Stimulated activated CD8-positive, alpha-beta memory T cell treated with anti-CD3 and anti-CD28 coated beads, Interleukin-12 subunit alpha, Interleukin-12 subunit beta, amount 100 ng/mL, for 4 hours (primary cell): ENCODE measurements at regions not wholly inside any gene's neighbourhood (a gene's known extent, or its start where the extent isn't known, plus 50 kb on each side); places are given as distances from the start of the nearest gene placed in this dataset.

ENCODE experiments used
- DNase-seq: peaks from one replicate; pipeline ENCODE4 v3.0.0-alpha.2; 2020; ENCODE audit warnings: low read depth

- DNase-seq = no peak
These were observed 178.6 kb downstream of the GATA3 start for GRCh38 chr10:8233049-8233448.

DNA sequence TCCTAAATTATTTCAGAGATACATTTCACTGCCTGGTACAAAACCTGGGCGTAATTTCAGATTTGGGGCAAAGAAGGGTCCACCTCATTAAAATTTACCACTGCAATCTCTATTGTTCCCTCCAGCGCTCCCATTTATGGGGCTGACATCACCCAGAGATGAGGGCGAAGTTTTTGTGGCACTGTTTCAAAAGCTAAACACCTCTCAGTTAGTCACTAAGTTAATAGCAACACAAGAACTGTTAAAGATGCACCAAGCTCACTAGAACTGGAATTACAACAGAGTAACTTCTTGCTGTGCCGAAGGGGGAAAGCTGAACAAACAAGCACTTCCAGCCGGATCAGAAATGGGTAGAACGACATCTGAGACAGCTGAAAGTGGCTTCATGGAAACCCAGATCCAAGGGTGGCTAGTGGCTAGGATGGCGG, 179.4 kb downstream of the GATA3 start:
- DNase-seq = no peak

DNA sequence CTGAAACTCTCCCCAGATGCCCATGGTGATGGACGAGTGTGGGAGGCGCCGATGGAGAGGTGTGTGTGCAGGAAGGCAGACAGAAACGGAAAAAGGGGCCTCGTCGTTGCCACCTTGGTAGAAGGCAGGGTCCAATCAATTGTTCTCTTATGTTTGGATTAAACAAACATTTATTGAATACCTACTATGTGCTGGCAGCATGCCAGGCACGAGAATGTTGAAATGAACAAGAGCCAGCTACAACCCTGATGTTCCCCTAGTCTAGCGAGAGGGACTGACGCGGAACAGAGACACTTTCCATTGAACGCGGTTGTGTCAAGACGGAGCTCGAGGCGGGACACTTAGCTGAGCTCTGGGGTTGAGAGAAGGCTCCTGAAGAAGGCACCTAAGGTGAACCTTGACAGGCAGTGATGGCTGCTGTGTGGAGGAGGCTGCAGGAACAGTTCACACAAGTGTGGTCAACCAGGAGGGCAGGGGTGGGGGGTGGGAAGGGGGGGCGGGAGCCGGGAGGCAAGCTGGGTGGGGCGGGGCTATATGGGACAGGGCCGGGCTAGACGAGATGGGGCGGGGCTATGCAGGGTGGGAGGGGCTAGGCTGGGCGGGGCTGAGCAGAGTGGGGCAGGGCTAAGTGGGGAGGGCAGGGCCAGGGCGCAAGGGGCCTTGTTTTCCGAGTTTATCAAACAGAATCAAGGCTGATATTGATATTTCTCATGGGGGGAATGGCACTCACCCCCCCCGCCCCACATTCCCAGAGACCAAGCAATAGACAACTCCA, 181.0 kb downstream of the GATA3 start:
- DNase-seq = no peak

- no peak for DNase-seq
These were observed 184.5 kb downstream of the GATA3 start for GRCh38 chr10:8238986-8239385.

- DNase-seq = no peak
These were observed 186.4 kb downstream of the GATA3 start for GRCh38 chr10:8240861-8241260.

DNA sequence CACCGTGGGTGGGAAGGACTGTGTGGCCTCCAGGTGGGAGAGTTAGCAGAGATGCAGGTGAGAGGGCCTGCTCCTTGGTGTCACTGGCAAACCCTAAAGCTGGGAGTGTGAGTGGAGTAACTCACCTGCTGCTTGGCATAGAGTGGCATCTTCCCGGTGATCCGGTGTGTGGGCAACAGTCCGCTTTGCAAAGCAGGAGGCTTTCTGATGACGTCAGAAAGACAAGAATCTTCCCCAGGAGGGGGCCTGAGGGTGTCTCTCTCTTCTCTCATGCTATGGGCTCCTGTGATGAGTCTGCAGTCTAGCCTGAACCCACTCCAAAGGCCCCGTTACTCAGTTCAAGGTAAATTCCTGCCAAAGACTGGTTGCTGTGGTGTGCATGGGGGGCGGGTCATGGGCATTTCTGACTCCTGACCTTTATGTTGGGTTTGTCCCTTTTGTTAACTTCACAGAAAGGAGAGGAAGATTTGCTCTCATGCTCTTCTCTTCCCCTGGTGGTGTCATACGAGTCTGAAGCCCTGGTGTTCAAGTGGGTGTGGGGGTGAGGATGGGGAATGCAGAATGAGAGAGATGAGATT, 187.9 kb downstream of the GATA3 start:
- DNase-seq = no peak

DNA sequence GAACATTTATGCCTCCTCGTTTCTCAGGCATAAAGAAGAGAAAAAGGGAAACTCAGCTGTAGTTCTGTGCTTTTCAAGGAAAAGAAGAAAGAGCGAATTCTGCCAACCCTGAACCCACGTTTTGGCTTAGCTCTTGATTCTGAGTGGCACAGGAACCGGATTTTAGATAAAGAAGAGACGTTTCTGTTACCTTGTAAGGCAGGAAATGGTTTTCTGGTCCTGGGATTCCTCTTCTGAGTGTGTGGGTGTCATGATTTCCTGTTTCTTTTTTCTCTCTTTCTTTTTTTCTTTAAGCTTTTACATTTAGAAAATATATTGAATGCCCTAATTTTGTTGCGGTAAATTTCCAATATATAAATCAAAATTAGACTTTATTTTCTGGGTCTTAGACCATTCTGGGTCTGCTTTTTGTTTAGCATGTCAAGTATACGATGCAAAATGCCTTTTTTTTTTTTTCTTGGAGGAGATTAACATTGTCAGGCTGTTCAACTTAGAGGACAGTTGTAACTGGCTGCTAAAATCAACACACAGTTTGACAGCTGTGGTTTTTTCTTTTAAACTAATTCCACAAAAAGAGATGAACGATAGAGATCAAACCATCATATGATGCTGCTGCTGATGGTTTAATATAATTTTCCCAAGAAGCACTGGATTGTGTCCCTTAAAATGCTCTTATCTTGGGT, 190.8 kb downstream of the GATA3 start:
- DNase-seq = no peak

DNA sequence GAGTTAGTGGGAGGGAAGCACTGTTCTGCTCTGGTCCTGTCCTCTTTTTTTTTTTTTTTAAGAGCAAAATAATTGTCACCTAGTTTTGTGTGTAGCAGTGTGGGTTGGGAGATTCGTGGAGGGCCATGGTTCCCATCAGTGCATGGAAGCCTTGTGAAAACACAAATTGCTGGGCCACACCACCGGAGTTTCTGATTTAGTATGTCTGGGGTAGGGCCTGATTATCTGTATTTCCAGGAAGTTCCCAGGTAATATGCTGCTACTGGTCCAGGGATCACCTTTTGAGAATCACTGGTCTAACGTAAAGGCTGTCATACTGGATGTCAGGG, 191.3 kb downstream of the GATA3 start:
- DNase-seq = no peak

DNA sequence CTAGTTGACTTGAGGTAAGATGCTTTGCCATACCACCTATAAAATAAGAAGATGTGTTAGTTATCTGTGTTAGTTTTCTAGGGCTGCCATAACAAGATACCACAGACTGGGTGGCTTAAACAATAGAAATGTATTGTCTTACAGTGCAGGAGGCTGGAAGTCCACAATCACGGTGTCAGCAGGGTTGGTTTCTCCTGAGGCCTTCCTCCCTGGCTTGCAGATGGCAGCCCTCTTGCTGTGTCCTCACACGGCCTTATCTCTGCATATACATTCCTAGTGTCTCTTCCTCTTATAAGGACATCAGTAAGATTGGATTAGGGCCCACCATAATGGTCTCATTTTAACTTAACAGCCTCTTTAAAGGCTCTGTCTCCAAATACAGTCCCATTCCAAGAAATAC, 192.1 kb downstream of the GATA3 start:
- DNase-seq = no peak

DNA sequence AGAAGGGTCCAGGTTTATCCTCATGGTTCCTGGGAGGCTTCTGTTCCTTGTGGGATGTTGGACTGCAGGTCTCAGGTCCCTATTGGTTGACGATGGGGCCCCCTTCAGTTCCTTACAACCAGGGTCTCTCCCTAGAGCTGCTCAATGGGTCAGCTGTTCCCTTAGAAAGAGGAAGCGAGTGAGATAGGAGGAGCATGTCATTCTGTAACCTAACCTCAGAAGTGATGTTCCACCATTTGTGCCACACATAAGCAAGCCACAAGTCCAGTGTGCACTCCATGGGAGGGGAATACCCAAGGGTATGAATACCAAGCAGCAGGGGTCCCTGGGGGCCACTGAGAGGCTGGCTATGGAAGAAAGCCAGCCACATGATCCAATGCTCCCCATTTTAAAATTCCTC, 192.7 kb downstream of the GATA3 start:
- no peak for DNase-seq

DNA sequence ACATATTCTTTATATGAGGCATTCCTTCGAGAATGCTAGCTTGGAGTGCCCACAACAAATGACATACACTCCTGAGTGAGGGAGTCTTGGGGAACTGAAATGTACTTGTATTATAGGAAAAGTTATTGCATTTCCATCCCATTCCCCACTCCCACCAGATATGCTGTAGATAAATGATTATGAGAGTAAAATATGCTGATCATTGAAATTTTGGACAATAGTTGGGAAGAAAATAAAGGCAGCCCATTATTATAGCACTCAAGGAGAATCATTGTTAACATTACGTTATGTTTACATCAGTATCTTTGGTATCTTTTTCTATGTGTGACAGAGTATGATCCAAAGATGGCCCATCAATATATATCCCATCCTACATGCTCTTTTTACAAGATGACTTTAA, 194.4 kb downstream of the GATA3 start:
- DNase-seq = no peak

- DNase-seq = no peak
These were observed 199.9 kb downstream of the GATA3 start for GRCh38 chr10:8254350-8254749.

- no peak for DNase-seq
These were observed 200.8 kb downstream of the GATA3 start for GRCh38 chr10:8255301-8255700.

DNA sequence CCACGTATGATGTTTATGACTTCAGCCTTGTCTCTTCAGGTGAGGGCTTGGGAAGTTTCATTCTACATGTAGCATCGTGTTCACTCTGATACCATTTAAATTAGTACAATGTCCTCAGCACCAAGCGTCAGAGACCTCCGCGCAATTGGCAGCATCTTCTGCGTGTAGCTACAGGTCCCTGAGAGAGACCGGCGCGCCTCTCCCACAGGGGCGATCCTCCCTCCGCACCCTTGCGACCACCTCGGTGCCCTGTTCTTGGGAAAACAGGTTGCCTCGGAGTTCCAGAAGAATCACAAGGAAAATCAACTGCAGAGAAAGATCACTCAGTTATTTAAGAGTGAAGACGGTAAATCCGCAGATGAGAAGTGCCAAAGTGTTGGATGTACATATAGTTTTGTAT, 206.2 kb downstream of the GATA3 start:
- DNase-seq = no peak

GRCh38 chr10:8262317-8262716, 207.8 kb downstream of the GATA3 start:
- no peak for DNase-seq

- DNase-seq = no peak
These were observed 215.5 kb downstream of the GATA3 start for GRCh38 chr10:8269976-8270375.

DNA sequence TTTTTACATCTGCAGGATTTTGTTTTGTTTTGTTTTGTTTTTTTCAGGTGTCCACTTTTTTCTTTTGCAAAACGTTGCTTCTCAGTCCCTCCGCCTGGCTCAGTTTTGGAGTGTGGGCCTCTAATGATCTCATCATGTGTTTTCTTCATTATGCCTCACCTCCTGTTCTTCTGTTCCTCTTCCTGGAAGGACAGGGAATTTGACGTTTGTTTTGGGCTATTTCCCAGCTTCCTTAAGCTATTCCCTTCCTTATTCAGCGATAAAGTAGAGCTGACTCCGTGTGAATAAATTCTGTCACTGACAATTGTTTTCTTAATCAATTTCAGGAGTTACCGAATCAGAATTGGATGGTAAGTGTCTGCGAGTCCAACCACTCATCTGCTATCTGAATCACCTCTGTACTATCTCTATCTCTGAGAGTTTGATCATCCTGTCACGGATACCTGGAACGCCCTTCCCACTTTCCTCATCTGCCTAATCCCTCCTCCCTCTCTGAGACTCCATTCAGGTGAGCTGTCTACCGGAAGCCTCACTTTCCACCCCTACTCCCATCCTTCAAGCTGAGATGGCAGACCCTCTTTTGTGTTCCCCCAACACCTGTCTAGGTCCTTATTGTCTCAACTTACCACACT, 218.4 kb downstream of the GATA3 start:
- no peak for DNase-seq

DNA sequence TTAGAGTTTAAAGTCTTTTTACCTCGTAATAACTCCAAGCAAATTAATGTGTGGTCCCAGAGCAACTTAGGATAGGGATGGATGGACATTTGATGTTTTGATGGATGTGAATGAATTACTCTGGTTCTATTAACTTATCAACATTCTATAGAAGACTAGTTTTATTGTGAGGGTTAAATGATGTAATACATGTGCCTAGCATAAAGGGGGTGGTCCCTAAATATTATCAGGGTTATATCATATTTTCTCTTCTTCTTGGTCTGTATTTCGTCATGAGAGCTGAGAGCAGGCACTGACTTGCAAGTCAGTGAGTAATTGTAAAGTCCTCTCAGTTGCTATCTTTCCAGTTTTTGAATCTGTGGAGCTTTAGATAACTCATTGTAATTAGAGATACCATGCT, 219.3 kb downstream of the GATA3 start:
- no peak for DNase-seq

- no peak for DNase-seq
These were observed 221.4 kb downstream of the GATA3 start for GRCh38 chr10:8275911-8276310.

DNA sequence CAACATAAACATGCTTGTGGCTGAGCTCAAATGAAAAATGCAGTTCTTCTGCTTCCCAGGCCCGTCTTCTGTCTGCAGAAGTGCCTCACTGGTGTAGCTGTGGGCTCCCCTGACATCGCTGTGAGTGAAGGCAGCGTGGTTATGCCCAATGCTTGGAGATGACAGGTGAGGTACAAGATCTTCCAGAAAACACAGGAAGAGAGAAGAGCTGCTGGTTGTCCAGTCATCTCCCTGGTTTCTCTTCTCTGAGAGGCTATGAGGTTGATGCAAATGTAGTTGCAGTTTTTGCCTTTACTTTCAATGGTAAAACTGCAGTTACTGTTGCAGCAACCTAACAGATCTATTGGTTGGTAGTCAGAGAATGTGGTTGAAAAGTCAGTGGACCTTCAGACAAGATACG, 223.6 kb downstream of the GATA3 start:
- DNase-seq = no peak

GRCh38 chr10:8279598-8279997, 225.1 kb downstream of the GATA3 start:
- no peak for DNase-seq

DNA sequence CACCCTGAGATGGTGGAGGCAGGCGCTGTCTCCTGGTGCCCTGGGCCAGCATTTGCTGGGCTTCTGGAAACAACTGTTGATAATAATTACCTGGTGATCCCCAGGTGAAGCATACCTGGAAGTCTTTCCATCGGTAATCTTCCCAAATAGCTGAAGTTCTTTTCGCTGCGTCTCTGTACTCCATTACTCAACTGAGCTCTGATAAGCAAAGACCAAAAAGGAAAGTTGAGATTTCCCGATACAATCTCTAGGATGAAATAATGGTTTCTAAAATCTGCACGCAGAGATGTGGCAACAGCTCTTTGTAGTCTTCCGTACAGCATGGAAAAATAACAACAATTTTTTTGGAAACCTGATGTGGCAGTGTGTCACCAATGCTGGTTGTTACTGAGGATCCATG, 226.5 kb downstream of the GATA3 start:
- no peak for DNase-seq

DNA sequence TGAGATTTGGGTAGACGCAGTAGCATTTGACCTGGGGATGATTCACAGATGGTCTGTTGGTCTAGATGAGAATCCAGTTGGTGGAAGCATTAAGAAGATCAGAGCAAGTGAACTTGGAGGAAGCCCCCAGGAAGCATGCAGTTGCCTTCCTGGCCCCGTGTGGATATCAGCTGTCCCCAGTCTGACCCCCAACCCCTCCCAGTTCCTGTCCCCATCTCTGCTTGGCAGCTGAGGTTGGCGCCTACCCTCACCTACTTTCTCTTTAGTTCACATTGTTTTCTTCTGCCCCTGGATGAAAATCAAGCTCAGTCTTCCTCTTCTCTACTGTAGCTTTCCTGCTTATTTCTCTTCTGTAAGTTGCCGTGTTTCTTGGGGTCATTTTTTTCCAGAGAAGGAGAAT, 227.9 kb downstream of the GATA3 start:
- no peak for DNase-seq
